ENCODE measurements at regions not wholly inside any gene's neighbourhood (a gene's known extent, or its start where the extent isn't known, plus 50 kb on each side); places are given as distances from the start of the nearest gene placed in this dataset.

DNA sequence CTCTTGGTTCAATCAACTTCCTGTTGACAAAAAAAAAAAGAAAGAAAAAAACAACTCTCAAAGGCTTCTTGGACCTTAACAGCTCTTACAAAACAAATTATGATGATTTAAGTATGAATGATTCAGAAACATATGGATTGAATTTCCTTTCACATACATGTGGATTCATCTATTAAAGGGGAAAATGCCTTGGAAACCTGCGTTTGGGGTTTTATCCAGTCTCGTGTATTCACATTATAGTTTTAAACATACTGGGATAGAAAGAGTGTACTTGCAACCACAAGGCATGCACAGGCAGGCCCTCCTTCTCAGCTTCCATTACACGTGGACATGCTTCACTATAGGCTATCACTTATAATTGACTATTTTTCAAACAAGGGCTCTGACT, 286.7 kb downstream of the INHBA start:
- Histone ChIP-seq H3K27me3 (replicated peaks; ENCODE audit: insufficient read depth) (no peaks in the 10 kb centered on the region), H3K9me3 (no peaks in the 10 kb centered on the region), H3K27ac (no peak overlapping the region), H3K36me3 (no peaks in the 10 kb centered on the region), H3K4me1 (ENCODE audit: control insufficient read depth in 1 of 2, low read depth in 2 of 2) (no peaks in the 10 kb centered on the region), H3K4me3 (no peak overlapping the region)
- TF ChIP-seq, protein P1, sequence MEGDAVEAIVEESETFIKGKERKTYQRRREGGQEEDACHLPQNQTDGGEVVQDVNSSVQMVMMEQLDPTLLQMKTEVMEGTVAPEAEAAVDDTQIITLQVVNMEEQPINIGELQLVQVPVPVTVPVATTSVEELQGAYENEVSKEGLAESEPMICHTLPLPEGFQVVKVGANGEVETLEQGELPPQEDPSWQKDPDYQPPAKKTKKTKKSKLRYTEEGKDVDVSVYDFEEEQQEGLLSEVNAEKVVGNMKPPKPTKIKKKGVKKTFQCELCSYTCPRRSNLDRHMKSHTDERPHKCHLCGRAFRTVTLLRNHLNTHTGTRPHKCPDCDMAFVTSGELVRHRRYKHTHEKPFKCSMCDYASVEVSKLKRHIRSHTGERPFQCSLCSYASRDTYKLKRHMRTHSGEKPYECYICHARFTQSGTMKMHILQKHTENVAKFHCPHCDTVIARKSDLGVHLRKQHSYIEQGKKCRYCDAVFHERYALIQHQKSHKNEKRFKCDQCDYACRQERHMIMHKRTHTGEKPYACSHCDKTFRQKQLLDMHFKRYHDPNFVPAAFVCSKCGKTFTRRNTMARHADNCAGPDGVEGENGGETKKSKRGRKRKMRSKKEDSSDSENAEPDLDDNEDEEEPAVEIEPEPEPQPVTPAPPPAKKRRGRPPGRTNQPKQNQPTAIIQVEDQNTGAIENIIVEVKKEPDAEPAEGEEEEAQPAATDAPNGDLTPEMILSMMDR (IDR thresholded peaks at IDR 0.05): no peak
- no peak for DNase-seq (ENCODE audit: low spot score)
- ATAC-seq (ENCODE audit: insufficient number of reproducible peaks, low FRiP score, low read depth): no peak

DNA sequence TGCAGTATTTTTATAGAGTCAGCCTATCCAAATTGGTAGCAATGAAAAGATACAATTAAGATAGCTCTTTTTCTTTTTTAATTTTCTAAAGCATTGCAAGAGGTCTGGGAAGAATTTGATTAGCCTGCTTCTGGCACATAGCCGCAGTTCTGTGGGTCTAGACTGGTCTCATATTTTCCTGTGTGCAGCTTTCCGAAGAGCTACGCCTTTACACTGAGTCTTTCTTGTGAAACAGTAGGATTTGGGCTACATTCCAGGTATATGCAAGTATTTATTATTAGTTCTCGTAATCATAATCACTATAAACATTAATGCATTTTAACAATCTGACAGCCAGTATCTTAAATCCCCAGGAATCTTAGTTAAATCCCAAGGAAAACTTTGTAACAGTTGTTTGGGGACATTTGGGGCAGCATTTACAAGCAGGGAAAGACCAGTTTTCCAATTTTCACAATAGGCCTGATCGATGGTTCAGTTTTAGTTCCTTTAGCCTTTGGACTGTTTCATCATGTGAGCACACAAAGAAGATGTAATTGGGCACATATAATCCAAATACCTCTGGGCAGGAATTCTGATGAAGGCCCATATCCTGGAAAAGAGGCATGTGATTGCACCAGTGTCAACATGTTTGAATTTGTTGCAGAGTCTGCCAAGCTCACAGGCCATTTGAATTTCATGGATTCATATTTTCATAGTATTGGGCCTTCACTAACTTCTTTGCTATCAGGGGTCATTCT, 287.3 kb downstream of the INHBA start:
- H3K4me3 ChIP-seq: no peak overlapping the region
- H3K9me3 ChIP-seq: no peaks in the 10 kb centered on the region
- DNase-seq (ENCODE audit: low spot score): no peak
- no peaks in the 10 kb centered on the region for H3K4me1 ChIP-seq (ENCODE audit: control insufficient read depth in 1 of 2, low read depth in 2 of 2)
- H3K27ac ChIP-seq: no peak overlapping the region
- TF ChIP-seq, protein P1 (IDR thresholded peaks at IDR 0.05): no peak
- no peak for ATAC-seq (ENCODE audit: insufficient number of reproducible peaks, low FRiP score, low read depth)
- H3K27me3 ChIP-seq (replicated peaks; ENCODE audit: insufficient read depth): no peaks in the 10 kb centered on the region
- H3K36me3 ChIP-seq: no peaks in the 10 kb centered on the region

DNA sequence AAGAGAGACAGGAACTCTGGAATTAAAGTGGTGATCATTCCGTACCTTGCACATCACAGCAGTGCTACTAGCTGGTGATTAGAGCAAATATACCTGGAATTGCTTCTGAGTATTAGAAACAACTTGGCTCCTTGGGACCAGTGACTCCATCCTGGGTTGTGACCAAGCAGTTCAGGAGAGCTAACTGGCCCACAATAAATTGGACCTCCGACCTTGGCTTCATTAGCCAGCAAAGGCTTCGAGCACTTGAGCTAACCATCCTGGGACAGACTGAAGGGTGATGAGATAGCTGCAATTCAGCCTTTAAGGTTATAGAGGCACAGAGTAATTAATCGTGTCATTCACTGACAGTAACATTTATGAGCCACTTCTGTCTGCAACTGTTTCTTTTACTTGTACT, 287.8 kb downstream of the INHBA start:
- Histone ChIP-seq H3K4me3 (no peak overlapping the region), H3K27me3 (replicated peaks; ENCODE audit: insufficient read depth) (no peaks in the 10 kb centered on the region)
- no peak for ATAC-seq (ENCODE audit: insufficient number of reproducible peaks, low FRiP score, low read depth)

DNA sequence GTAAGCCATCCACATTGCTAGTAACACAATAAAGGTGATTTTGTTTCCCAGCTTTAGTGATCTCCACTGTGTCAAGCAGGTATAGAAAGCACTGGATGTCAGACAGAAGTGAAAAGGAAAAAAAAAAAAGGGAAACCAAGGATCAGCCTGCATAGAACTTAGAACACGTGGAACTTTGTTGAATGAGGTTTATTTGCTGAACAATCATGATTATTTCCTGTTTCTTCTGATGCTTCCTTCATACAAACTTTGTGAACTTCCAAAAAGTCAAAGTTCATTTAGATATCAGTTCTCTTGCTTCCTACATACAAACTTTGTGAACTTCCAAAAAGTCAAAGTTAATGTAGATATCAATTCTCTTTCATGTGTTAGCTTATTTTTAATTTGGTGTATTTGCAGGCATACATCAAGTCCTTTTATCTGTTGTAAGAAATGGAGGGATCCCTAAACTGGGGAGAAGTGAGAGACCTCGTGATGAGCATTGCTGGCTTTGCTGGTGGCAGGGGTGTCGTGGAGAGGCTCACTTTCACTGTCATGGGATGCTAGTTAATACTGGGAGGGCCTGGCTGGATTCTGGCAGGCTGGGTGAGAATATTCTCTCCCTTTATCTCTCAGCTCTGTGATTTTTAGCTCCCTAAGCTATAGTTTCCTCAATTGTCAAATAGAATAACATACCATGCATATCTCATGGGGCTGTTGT, 298.4 kb downstream of the INHBA start:
- Histone ChIP-seq H3K4me3 (no peak overlapping the region), H3K27me3 (replicated peaks; ENCODE audit: insufficient read depth) (no peaks in the 10 kb centered on the region), H3K4me1 (ENCODE audit: control insufficient read depth in 1 of 2, low read depth in 2 of 2) (no peaks in the 10 kb centered on the region), H3K27ac (no peak overlapping the region), H3K9me3 (no peaks in the 10 kb centered on the region), H3K36me3 (no peaks in the 10 kb centered on the region)
- DNase-seq (ENCODE audit: low spot score) (no peak), ATAC-seq (ENCODE audit: insufficient number of reproducible peaks, low FRiP score, low read depth) (no peak)
- TF ChIP-seq, protein P1 (IDR thresholded peaks at IDR 0.05): no peak

More for the DNA sequence above, 287.8 kb downstream of the INHBA start:
- no peaks in the 10 kb centered on the region for H3K4me1 ChIP-seq (ENCODE audit: control insufficient read depth in 1 of 2, low read depth in 2 of 2)
- no peak for DNase-seq (ENCODE audit: low spot score)
- H3K27ac ChIP-seq: no peak overlapping the region
- H3K9me3 ChIP-seq: no peaks in the 10 kb centered on the region
- H3K36me3 ChIP-seq: no peaks in the 10 kb centered on the region
- TF ChIP-seq, protein P1 (IDR thresholded peaks at IDR 0.05): no peak

DNA sequence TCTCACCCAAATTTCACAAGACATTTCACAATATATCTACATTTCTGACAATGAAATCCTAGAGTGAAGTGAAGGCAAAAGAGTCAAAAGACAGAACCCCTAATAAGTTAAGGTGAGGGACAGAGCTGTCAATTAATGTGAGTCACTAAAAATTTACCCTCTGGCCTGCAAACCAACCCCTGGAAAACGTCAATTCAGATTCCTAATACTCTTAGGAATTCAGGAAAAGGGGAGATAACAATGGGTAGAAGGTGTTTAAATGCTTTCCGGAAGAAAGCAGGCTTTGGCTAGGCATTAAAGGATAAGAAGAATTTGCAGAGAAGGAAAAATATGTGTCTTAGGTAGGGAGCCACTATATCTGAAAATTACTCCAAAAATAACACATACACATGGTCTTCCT, 299.6 kb downstream of the INHBA start:
- no peaks in the 10 kb centered on the region for H3K9me3 ChIP-seq
- H3K27me3 ChIP-seq (replicated peaks; ENCODE audit: insufficient read depth): no peaks in the 10 kb centered on the region
- H3K27ac ChIP-seq: no peak overlapping the region
- no peaks in the 10 kb centered on the region for H3K36me3 ChIP-seq
- TF ChIP-seq, protein P1 (IDR thresholded peaks at IDR 0.05): no peak
- H3K4me3 ChIP-seq: no peak overlapping the region
- no peaks in the 10 kb centered on the region for H3K4me1 ChIP-seq (ENCODE audit: control insufficient read depth in 1 of 2, low read depth in 2 of 2)
- ATAC-seq (ENCODE audit: insufficient number of reproducible peaks, low FRiP score, low read depth) (no peak), DNase-seq (ENCODE audit: low spot score) (no peak)
